T-helper 2 cell treated with Interferon-gamma antibody and Interleukin-4, amounts not matched to agents 5 μg/mL and 100 μg/mL, for 36 hours (primary cell): ENCODE measurements at regions not wholly inside any gene's neighbourhood (a gene's known extent, or its start where the extent isn't known, plus 50 kb on each side); places are given as distances from the start of the nearest gene placed in this dataset.

Source experiments
- DNase-seq: peaks from one replicate; pipeline ENCODE4 v3.0.0; 2021; ENCODE audit warnings: low spot score
- H3K27ac Mint-ChIP-seq: one replicate; pipeline ENCODE4 v1.8.0; 2021; ENCODE audit warnings: mild to moderate bottlenecking, mixed read lengths
- H3K27me3 Mint-ChIP-seq: one replicate; pipeline ENCODE4 v1.8.0; 2021; ENCODE audit warnings: low read depth, mixed read lengths
- H3K36me3 Mint-ChIP-seq: one replicate; pipeline ENCODE4 v1.8.0; 2021; ENCODE audit warnings: low read depth, mixed read lengths
- H3K4me1 Mint-ChIP-seq: one replicate; pipeline ENCODE4 v1.8.0; 2021; ENCODE audit warnings: low read depth, mixed read lengths
- H3K4me3 Mint-ChIP-seq: one replicate; pipeline ENCODE4 v1.8.0; 2022; ENCODE audit warnings: mild to moderate bottlenecking, moderate library complexity, mixed read lengths
- H3K9me3 Mint-ChIP-seq: one replicate; pipeline ENCODE4 v1.8.0; 2021; ENCODE audit warnings: mixed read lengths

DNA sequence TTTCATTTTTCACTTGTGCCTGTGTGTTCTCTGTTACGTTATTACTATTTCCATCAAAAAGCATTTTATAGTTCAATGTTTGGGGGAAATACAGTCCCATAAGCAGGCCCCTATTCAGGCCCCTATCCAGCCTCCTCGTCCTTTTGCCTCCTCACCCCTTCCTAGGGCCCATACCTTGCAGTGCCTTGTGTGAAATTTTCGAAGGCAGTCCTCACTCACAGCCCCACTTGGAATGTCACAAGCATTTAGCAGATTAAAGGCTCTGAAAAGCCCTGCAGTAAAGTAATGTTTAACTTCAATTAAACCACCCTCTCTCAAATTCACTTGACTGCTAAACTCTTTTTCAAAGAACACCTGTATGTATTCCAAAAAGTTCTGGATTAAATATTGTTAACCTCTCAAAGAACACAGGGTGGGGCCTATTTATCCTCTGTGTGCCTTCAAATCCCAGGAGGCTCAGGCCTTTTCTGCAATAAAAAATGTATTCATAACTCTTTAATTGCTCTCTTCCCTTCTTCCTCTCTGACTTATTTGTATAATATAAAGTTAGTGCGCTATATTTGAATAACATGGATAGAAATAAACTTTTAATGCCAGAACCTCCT lies 202.5 kb downstream of the FOXA2 start:
- no peak overlapping the region for H3K4me3 Mint-ChIP-seq
- no peaks in the 10 kb centered on the region for H3K27me3 Mint-ChIP-seq
- H3K36me3 Mint-ChIP-seq, result no peaks in the 10 kb centered on the region
- H3K27ac Mint-ChIP-seq, result no peak overlapping the region
- H3K9me3 Mint-ChIP-seq, result no peaks in the 10 kb centered on the region
- no peak for DNase-seq
- no peaks in the 10 kb centered on the region for H3K4me1 Mint-ChIP-seq

DNA sequence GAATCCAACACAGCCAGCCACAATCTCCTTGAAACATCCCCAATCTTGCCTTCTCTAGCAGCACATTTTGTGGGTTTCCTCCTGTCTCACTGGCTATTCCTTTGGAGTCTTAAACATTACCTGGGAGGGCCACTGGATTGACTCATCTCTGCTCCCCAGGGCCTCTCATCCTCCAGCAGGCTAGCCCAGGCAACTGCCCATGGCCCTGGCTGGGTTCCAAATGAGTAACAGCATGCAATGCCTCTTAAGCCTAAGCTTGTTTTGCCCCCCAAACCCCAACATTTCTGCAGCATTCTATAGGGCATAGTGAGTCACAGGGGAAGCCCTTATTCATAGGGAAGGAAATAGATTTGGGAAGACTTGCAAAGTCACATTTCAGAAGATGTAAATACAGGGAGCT lies 204.9 kb downstream of the FOXA2 start:
- Mint-ChIP-seq H3K4me1 (no peaks in the 10 kb centered on the region), H3K27me3 (no peaks in the 10 kb centered on the region), H3K27ac (no peak overlapping the region), H3K36me3 (no peaks in the 10 kb centered on the region), H3K4me3 (no peak overlapping the region), H3K9me3 (no peaks in the 10 kb centered on the region)
- no peak for DNase-seq

DNA sequence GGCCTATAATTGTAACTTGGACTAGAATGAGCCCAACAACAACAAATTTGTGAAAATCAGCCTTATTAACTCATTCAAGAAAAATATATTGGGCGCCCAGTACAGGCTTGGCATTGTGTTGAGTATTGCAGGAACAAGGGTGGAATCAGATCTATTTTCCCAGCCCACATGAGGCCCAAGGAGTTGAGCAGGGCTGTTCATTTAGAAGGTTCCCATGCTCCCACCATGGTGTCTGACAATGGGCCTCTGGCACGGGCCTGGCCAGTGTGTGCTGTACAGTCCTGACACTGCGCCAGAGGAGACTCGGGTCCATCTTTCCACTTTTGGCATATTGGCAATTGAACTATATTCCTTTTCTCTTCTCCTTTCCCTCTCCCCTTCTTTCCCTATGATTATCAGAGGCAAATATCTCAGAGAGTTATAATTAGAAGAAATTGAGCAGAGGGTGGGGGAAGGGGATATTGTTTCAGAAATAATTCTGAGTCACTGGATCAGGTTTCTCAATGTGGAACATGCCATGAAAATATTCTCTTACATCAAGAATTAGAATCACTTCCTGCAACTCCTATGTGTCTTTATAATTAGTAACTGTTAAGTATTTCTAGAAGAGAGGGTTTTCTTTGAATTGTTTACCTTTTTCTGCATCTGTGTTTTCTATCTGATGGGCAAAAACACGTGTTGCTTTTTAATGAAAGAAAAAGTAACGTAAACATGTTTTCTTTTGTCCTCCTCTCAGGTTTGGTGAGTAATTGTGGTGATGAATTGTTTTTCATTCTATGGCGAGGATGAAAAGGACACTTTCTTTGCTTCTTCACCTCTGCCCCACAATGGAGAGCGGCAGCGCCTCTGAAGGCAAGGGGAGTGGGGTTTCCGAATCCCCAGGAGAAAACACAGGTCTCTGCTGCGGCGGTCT lies 209.4 kb downstream of the FOXA2 start:
- no peak for DNase-seq
- Mint-ChIP-seq H3K27ac (no peak overlapping the region), H3K4me3 (no peak overlapping the region), H3K27me3 (no peaks in the 10 kb centered on the region), H3K9me3 (no peaks in the 10 kb centered on the region), H3K4me1 (peaks cover 3% of the 10 kb centered on the region), H3K36me3 (no peaks in the 10 kb centered on the region)

DNA sequence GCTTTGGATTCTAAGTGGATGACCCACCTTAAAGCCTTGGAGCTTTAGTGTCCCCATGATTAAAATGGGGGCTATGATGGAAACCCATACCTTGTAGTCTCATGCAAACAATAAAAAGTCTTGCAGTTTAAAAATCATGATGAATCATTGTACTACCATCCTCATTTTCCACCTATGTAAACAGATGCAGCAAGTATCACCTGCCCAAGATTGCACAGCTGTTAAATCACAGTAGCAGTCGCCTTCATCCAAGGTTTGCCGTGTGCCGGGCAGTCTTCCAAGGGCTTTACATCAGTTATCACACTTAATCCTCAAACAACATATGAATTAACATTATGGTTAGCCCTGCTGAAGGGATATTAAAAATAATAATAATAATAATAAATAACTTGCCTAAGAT lies 210.3 kb downstream of the FOXA2 start:
- Mint-ChIP-seq H3K27ac (no peak overlapping the region), H3K4me3 (no peak overlapping the region), H3K27me3 (no peaks in the 10 kb centered on the region), H3K36me3 (no peaks in the 10 kb centered on the region), H3K9me3 (no peaks in the 10 kb centered on the region), H3K4me1 (peaks cover 3% of the 10 kb centered on the region)
- no peak for DNase-seq

DNA sequence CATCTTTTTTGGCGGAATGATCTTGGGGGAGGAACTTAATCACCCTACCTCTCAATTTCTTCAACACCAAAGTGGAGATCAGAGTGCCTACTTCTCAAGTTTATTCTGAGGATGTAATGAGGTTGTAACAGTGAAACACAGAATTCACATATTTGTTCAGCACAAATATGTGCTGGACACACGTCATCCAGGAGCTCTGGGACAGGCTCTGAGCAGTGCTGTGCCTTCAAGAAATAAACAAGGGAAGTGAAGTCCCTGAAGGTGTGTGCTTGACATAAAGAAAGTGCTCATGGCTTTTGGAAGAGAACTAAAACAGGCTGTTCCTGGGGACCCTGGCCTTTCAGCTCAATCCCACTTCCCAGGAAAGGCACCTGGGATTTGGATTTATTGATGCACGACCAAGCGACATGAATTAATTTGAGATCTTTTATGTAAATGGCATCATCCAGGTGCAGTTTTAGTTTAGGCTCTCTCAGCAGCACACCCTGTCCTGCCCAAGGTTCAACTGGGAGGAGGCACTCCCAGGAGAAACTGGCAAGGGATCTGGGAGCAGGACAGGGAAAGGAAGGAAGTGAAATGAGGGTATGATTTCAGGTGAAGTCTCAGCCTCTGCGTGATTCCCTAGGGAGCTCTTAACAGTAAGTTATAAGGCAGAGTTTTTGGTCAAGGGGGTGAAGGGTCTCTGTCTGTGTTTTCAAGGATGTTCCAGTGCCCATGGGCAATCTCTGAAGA lies 211.0 kb downstream of the FOXA2 start:
- Mint-ChIP-seq H3K4me3 (no peak overlapping the region), H3K27me3 (no peaks in the 10 kb centered on the region), H3K36me3 (no peaks in the 10 kb centered on the region), H3K9me3 (no peaks in the 10 kb centered on the region), H3K4me1 (peaks cover 3% of the 10 kb centered on the region), H3K27ac (no peak overlapping the region)
- no peak for DNase-seq

DNA sequence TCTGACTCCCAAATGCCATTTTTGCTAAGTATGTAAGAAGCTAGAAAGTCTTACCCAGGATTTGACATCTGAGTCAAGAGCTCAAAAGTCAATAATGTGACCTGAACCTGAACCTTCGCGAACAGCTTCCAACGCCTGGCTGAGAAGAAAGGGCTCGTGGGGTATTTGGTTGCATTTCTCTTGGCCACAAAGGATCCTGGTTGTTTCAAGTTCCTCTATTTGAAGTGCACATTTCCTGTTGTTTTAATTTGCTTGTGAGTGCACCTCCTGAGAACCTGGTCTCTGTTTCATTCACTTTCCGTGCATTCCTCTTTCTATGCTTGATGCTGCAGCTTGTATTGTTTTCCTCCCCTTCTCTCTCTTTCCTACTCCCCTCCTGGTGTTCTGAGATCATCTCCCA lies 212.5 kb downstream of the FOXA2 start:
- no peaks in the 10 kb centered on the region for H3K9me3 Mint-ChIP-seq
- H3K27ac Mint-ChIP-seq, result no peak overlapping the region
- DNase-seq, result no peak
- no peaks in the 10 kb centered on the region for H3K36me3 Mint-ChIP-seq
- H3K4me1 Mint-ChIP-seq, result peaks cover 3% of the 10 kb centered on the region
- no peaks in the 10 kb centered on the region for H3K27me3 Mint-ChIP-seq
- no peak overlapping the region for H3K4me3 Mint-ChIP-seq

DNA sequence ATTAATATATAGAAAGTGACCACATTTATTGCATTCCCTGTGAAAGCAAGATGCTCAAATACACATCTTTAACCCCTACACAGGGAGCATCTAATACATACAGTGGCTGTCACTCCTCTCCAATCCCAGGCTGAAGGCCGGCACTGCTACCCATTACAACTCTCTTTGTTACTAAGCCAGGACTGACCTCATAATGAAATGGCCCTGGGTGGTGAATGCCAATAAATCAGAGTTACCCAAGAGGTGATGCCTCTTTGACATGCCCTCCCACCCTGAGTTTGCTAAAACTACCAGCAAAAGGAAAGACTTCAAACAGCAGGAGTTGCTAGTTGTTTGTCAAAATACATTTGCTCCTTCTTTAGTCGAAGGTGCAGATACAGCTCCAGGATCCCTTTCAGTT lies 214.2 kb downstream of the FOXA2 start:
- no peak overlapping the region for H3K4me3 Mint-ChIP-seq
- DNase-seq, result no peak
- peaks cover 3% of the 10 kb centered on the region for H3K4me1 Mint-ChIP-seq
- no peak overlapping the region for H3K27ac Mint-ChIP-seq
- H3K36me3 Mint-ChIP-seq, result no peaks in the 10 kb centered on the region
- H3K27me3 Mint-ChIP-seq, result no peaks in the 10 kb centered on the region
- H3K9me3 Mint-ChIP-seq, result no peaks in the 10 kb centered on the region

DNA sequence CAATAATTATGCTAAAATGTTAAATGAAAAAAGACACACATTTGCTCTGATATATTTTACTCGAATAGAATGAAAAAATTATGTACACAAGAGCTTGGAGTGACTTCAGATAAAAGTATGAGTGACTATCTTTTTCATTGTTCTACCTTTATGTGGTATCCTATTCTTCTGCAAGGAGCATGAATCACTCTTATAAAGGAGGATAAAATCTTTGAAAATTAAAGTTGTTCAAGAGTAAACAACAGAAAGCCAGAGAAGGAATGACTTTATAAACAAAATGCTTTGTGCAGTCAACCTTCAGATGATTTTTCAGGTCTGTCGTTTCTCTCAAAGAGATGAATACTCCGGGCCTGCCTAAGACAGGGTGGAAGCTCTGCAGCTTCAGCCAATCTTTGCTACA lies 215.3 kb downstream of the FOXA2 start:
- Mint-ChIP-seq H3K36me3 (no peaks in the 10 kb centered on the region), H3K9me3 (no peaks in the 10 kb centered on the region), H3K27ac (no peak overlapping the region), H3K27me3 (no peaks in the 10 kb centered on the region), H3K4me3 (no peak overlapping the region), H3K4me1 (peaks cover 3% of the 10 kb centered on the region)
- no peak for DNase-seq

DNA sequence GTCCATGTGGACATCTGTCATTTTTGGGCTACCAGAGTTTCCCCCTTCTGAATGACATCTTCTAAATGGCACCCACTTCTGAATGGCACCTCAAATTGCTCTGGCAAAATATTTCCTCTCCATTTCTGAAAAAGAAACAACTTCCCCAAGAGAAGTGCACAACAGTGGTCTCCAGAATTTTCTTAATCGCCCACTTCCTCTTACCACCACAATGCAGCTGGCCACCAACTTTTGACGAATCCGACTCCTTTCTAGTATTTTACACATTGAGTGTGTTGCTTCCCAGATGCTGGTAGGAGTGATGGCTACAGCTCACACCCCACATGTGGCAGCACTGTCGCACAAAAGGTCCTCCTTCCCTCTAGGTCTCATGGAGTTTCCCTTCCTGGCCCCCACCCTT lies 216.1 kb downstream of the FOXA2 start:
- no peaks in the 10 kb centered on the region for H3K36me3 Mint-ChIP-seq
- peaks cover 3% of the 10 kb centered on the region for H3K4me1 Mint-ChIP-seq
- H3K4me3 Mint-ChIP-seq, result no peak overlapping the region
- H3K27ac Mint-ChIP-seq, result no peak overlapping the region
- no peaks in the 10 kb centered on the region for H3K9me3 Mint-ChIP-seq
- H3K27me3 Mint-ChIP-seq, result peaks cover 2% of the 10 kb centered on the region
- no peak for DNase-seq

DNA sequence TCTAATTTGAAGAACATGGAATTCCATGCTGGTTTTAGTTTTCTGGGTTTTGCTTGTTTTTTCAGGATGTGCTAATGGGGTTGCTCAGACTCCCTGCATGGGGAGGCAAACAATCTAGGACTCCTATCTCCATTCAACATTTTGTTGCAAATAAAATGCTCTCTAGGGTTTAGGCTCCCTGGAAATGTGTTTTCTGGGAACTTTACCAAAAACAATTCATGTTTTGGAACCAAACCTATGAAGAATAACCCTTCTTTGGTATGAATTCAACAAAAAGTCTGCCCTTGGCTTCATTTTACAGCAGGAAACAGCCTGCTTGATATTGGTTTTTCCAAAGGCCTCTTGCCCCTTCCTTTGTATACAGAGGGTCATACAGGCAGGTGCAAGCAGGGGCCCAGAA lies 217.7 kb downstream of the FOXA2 start:
- Mint-ChIP-seq H3K36me3 (no peaks in the 10 kb centered on the region), H3K27me3 (peaks cover 2% of the 10 kb centered on the region), H3K9me3 (no peaks in the 10 kb centered on the region), H3K27ac (no peak overlapping the region), H3K4me1 (no peaks in the 10 kb centered on the region), H3K4me3 (no peak overlapping the region)
- no peak for DNase-seq

DNA sequence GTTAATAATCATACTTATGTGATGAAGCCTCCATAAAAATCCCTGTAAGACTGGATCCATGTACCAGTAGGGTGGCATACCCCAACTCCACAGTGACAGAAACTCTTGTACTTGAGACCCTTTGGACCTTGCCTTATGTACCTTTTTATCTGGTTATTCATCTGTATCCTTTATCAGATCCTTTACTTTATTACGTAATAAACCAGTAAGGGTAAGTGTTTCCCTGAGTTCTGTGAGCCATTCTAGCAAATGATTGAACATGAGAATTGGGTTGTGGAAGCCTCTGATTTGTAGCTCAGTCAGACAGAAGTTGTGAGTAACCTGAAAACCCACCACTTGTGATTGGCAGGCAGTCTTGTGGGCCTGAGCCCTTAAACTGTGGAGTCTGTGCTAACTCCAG lies 229.7 kb downstream of the FOXA2 start:
- no peak overlapping the region for H3K4me3 Mint-ChIP-seq
- no peak overlapping the region for H3K27ac Mint-ChIP-seq
- no peaks in the 10 kb centered on the region for H3K27me3 Mint-ChIP-seq
- H3K4me1 Mint-ChIP-seq, result no peaks in the 10 kb centered on the region
- no peaks in the 10 kb centered on the region for H3K36me3 Mint-ChIP-seq
- H3K9me3 Mint-ChIP-seq, result peaks cover 3% of the 10 kb centered on the region
- no peak for DNase-seq

DNA sequence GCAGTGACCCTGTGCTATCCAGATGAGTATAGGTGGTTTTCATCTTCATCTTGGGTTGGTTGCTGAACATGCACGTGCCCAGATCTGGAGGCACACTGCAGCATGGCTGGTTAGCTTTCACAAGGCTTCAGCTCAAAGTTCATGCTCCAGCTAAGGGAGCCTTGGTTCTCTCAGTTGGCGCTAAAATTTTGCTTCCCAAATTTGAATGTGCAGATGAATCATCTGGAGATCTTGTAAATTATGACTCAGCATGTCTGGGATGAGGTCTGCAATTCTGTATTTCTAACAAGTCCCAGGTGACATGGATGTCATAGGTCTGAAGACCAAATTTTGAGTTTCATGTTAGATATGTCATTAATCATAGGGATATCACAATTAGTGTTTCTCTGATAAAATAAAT lies 230.8 kb downstream of the FOXA2 start:
- Mint-ChIP-seq H3K4me1 (no peaks in the 10 kb centered on the region), H3K9me3 (peaks cover 3% of the 10 kb centered on the region), H3K27me3 (no peaks in the 10 kb centered on the region), H3K36me3 (no peaks in the 10 kb centered on the region), H3K27ac (no peak overlapping the region), H3K4me3 (no peak overlapping the region)
- DNase-seq, result no peak

DNA sequence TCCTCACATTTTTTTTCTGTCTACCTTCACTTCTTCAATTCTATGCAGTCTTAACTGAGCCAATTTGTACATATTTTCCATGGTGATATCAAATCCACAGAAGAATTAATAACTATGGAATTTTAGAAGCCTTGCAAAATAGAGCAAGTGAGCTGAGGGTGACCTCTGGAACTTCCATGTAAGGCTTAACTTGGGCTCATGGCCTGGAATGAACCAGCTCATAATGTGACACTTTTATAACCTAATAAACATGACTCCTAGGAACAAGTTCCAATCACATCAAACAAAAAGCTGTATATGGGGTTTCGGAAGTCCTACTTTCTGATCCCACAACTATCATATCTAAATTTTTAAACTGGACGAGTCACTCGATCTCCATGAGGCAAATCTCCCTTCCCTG lies 232.4 kb downstream of the FOXA2 start:
- Mint-ChIP-seq H3K4me1 (no peaks in the 10 kb centered on the region), H3K27me3 (no peaks in the 10 kb centered on the region), H3K4me3 (no peak overlapping the region), H3K27ac (no peak overlapping the region), H3K36me3 (no peaks in the 10 kb centered on the region), H3K9me3 (peaks cover 3% of the 10 kb centered on the region)
- DNase-seq, result no peak

DNA sequence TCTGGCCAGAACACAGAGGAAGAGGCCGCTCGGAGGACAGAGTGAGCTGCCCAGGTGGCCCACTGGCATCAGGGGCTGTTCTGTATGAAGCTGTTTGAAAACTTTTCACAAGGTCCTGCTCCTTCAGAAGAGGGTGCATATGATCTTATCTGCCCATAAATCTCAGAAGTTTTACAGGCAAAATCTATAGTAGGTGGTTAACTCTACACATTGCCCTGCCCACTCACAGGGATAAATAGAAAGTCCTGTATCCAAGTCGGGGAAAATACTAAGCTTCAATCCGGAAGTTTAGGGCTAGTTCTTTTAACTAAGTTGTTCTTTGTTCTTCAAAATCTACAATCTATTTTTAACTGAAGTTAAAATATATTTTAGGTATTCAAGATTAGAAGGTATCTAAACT lies 233.7 kb downstream of the FOXA2 start:
- no peak overlapping the region for H3K4me3 Mint-ChIP-seq
- no peak overlapping the region for H3K27ac Mint-ChIP-seq
- no peaks in the 10 kb centered on the region for H3K36me3 Mint-ChIP-seq
- no peak for DNase-seq
- H3K9me3 Mint-ChIP-seq, result no peaks in the 10 kb centered on the region
- H3K27me3 Mint-ChIP-seq, result no peaks in the 10 kb centered on the region
- peaks cover 2% of the 10 kb centered on the region for H3K4me1 Mint-ChIP-seq
